Iris pigment epithelial cell (primary cell): ENCODE measurements at regions not wholly inside any gene's neighbourhood (a gene's known extent, or its start where the extent isn't known, plus 50 kb on each side); places are given as distances from the start of the nearest gene placed in this dataset.

ENCODE experiments used
- DNase-seq: peaks from one replicate; pipeline ENCODE4 v3.0.0-alpha.2; 2011; ENCODE audit warnings: low read depth

DNA sequence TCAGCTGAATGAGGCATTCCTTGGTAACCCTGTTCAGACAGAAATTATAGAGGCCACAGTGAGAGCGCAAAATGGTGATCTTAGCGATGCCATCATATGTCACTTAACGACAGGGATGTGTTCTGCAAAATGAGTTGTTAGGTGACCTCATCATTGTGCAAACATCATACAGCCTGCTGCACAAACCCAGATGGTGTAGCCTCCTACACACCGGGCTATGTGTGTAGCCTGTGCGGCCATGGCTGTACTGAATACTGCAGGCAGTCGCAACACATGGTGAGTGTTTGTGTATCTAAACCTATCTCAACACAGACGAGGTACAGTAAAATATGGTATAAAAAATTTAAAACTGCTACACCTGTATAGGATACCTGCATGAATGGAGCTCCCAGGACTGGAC, 234.1 kb upstream of the PMEPA1 start:
- no peak for DNase-seq

DNA sequence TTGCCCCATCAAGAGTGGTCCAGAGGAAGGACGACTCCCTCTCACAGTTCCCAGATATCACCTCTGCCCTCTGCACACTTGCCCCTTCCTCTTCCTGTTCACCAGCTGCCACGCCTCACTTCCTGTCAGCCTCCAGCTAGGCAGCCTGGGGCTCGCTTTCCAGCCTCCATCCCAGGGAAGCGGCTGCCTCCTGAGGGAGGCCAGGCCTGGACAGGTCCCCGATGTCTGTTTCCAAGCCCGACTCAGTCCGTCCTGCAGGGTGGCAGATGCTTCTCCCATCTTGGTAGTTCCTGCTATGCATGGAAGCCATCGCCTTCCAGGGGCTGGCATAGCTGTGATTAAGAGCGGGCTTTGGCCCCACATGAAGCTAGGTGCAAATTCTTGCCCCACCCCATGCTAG, 233.5 kb upstream of the PMEPA1 start:
- DNase-seq, result no peak

DNA sequence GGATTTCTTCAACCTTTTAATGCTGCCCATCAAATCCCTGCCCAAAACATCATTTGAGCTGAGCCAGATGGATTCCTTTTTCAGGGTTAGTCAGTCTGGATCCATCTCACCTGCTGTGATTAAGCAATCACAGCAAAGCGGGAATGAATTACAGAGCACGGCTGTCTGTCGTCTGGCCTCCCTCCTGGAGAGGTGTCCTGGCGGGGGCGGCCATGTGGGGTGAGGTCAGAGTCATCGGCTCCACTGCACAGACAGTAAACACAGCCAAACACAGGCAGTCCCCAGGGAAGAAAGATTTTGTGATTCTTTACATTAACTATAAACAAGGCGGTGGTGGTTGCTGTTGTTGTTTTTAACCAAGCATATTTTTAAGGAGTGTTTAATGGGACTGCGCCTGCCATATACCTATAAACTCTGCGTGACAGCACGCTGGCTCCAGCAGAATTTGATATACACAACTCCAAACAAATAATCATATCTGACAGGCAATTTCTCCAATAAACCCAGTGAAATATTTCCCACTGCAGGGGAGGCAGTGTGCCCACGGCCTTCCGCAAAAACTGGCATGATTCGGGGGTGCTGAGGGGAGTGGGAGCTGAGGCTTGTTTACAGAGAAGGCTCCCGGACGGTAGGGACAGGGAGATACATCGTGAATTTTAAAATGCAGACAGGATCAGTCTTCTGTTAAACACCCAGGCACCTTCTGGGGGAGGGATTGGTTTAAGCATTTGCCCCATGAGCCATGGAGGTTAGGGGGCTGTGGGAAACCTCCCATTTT, 232.0 kb upstream of the PMEPA1 start:
- DNase-seq, result no peak

- DNase-seq, result no peak
These were observed 231.2 kb upstream of the PMEPA1 start for GRCh38 chr20:57940868-57941522.

GRCh38 chr20:57940376-57940775, 230.6 kb upstream of the PMEPA1 start:
- DNase-seq, result no peak

DNA sequence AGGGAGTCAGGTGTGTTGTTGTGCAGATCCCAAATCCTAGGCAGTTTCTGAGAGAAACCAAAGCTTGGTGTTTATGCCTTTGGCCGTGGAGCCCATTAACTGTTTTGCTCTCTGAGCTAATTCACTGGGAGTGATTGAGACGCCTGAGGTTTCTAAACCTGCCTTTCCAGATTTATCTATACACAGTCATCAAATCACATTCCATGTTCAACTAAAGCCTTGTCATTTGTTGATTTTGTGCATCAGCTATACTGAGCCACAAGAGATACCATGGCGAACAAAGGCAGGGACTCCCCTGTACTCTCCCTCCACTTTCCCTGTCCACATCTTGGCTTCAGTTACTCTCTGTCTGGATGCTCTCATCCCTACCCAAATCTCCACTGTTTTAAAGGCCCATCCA, 229.7 kb upstream of the PMEPA1 start:
- no peak for DNase-seq

DNA sequence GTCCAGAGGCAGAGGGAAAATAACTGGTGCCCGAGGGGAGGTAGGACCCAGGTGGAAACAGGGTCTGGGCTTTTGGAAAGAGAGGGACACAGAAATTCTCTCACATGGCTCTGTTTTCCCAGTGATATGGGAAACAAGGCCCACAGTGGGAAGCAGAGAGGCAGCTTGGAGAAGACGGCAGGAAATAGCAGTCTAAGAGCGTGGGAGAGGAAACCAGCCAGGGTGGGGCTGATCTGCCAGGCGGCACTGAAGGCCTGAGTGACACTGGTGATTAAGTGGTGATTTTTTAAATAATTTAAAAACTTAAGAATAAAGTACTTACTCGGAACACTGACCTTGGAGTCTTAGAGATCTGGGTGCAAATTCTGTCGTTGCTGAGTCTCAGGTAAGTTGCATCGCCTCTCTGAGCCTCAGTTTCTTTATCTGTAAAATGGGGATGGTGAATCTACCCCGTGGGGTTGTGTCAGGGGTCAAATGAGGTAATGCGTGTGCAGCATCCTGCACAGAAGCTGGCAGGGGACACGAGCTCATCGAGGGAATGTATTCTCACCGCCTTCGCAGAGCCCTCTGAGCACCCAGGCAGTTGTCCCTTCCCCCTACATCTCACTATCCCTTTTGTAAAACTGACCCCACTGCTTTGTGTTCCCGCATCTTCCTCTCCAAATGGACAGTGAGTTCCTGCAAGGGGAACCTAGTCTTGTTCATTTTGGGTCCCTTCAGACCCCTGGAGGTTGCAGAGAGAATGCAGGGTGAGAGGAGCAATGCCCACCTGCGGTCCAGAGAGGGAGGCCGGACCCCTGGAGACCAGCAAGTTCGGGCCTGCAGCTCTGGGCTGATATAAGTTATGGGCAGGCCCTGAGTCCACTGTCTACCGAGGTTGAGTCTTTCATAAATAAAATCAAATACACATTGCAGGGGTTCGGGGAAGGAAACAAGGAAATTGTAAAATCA, 228.6 kb upstream of the PMEPA1 start:
- no peak for DNase-seq

DNA sequence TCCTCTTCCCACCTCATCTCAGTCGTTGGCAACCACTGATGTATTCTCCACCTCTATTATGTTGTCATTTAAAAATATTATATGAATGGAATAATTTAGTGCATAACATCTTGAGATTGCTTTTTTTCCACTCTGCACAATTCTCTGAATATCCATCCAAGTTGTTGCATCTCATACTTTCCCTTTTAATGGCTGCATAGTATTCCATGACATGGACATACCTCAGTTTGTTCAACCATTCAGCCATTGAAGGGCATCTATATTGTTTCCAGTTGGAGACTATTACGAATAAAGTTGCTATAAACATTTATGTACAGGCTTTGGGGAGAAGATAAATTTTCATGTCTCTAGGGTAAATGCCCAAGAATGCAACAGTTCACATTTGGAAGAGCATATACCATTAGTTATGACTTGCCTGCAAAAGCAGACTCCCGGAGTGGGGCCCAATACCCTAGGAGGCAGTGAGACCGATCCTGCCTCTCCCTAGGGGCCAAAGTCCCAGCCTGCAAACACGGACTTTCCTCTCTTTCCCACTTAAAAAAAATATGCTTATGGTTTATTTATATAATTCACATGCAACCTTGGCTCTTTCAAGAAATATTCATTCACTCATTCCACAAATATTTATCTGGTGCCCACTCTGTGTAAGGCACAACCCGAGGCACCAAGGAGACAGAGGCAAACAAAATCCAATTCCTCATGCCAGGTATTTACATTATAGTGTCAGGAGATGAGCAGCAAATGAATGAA, 227.0 kb upstream of the PMEPA1 start:
- DNase-seq, result no peak

GRCh38 chr20:57934913-57935312, 225.1 kb upstream of the PMEPA1 start:
- DNase-seq, result no peak

- DNase-seq, result no peak
These were observed 224.4 kb upstream of the PMEPA1 start for GRCh38 chr20:57934007-57934805.

GRCh38 chr20:57932227-57932864, 222.5 kb upstream of the PMEPA1 start:
- DNase-seq, result no peak

- no peak for DNase-seq
These were observed 220.5 kb upstream of the PMEPA1 start for GRCh38 chr20:57930351-57930750.

GRCh38 chr20:57928181-57928967, 218.6 kb upstream of the PMEPA1 start:
- no peak for DNase-seq

GRCh38 chr20:57927376-57927775, 217.6 kb upstream of the PMEPA1 start:
- no peak for DNase-seq

- no peak for DNase-seq
These were observed 212.9 kb upstream of the PMEPA1 start for GRCh38 chr20:57922706-57923105.

DNA sequence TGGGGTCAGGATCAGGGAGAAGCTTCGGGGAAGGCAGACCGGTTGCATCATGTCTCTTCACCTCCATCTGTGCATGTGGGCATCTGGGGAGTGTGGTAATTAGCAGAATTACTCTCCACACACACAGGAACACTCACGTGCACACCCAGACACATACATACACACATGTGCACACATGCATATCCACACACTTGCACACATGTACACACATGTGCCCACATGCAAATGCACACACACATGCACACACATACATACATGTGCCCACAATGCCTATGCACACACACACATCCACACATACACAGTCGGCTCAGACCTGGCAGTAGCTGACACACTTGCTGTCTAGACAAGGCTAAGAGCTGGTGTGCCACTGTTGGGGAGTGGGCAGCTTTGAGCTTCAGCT, 212.3 kb upstream of the PMEPA1 start:
- DNase-seq, result no peak

DNA sequence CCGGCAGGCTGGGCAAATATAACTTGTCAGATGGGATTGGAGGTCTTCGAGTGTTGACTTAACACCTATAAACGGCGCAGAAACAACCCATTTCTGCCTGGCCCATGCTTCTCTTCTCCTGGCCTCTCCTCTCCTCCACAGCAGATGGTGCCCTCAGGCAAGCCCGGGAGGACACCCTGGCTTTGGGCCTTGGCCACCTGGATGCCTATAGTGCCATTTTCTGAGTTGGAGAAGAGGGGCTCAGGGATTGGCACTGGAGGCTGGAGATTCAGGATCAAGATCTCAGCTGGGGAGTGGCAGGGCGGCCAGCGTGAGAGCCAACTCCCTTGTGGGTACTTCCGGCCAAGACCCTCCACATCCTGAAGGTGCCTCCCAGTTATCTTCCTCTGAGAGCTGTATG, 211.9 kb upstream of the PMEPA1 start:
- DNase-seq, result no peak

- DNase-seq, result no peak
These were observed 211.2 kb upstream of the PMEPA1 start for GRCh38 chr20:57920971-57921370.

GRCh38 chr20:57919049-57919448, 209.2 kb upstream of the PMEPA1 start:
- no peak for DNase-seq

DNA sequence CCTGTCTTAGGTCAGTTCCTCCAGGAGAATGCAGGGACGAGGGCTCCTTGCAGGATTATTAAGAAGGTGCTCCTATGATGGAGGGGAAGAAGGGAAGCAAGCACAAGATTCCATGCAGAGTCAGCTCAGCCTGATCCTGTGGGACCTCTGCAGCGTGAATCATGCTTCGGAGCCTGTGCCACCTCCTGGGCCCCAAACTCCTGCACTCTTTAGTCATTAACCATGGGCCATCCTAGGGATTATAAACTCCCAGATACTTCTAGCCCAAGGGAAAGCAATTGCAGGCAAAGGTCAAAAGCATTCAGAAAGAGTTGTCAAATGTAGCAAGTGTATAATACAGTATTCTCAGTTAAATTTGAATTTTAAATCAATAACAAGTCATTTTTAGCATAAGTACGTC, 208.7 kb upstream of the PMEPA1 start:
- no peak for DNase-seq
